Body of pancreas (tissue), 4 donors: ENCODE measurements at regions not wholly inside any gene's neighbourhood (a gene's known extent, or its start where the extent isn't known, plus 50 kb on each side); places are given as distances from the start of the nearest gene placed in this dataset.

ENCODE experiments used
- ATAC-seq: fragments of 150-250 bp; one replicate; pipeline ENCODE4 v1.9.1; 2016
- DNase-seq, 4 donors: peaks; one replicate each; pipeline ENCODE4 v3.0.0-alpha.2; 2019
- H3K27ac ChIP-seq, 4 donors: fragments of 200-600 bp; sonication (generic); 1 replicate in 3 of 4; 2 replicates in 1 of 4; pipeline versions ENCODE4 v1.5.1 to v1.6.1; 2016 to 2019; ENCODE audit warnings: mild to moderate bottlenecking in 1 of 4, mixed read lengths in 1 of 4, moderate library complexity in 1 of 4
- H3K27me3 ChIP-seq, 2 donors: fragments of 200-600 bp; sonication (generic); one replicate each; pipeline ENCODE4 v1.6.0; 2016; ENCODE audit warnings: mild to moderate bottlenecking in 1 of 2
- H3K36me3 ChIP-seq, 2 donors: fragments of 200-600 bp; sonication (generic); replicated peaks in 1 of 2; 2 replicates each; pipeline ENCODE4 v1.5.1; 2016; ENCODE audit warnings: low read depth in 2 of 2; ENCODE audit not compliant: insufficient read depth in 1 of 2
- H3K4me1 ChIP-seq: fragments of 200-600 bp; sonication (generic); one replicate; pipeline ENCODE4 v1.6.0; 2016
- H3K4me3 ChIP-seq, 2 donors: fragments of 200-600 bp; sonication (generic); 1 replicate in 1 of 2; 2 replicates in 1 of 2; pipeline ENCODE4 v1.5.1; 2016 to 2019
- H3K9me3 ChIP-seq, 3 donors: fragments of 200-600 bp; sonication (generic); 1 replicate in 2 of 3; 2 replicates in 1 of 3; pipeline ENCODE4 v1.5.1; 2016
- POLR2A ChIP-seq, 3 donors: fragments of 450-650 bp; IDR thresholded peaks; one replicate each; pipeline ENCODE4 v1.6.1; 2016; ENCODE audit warnings: antibody characterized with exemption in 3 of 3, mild to moderate bottlenecking in 2 of 3
- WGBS, 2 donors: methylation state at CpG; one replicate each; pipeline ENCODE4 v1.1.5; 2017; 5-methylcytosine and 5-hydroxymethylcytosine counted together
- intact Hi-C: fragments of 100-400 bp; cut with DNase I; formaldehyde crosslinking; loops from one replicate; pipeline ENCODE4 v1.15.1; 2023
- TF ChIP-seq, protein P1 (sequence below), 7 experiments: fragments of 450-650 bp in 4 of 7; fragments of 200-600 bp in 3 of 7; sonication (generic) in 3 of 7; IDR thresholded peaks; one replicate each; pipeline ENCODE4 v1.5.1; 2016 to 2019; ENCODE audit warnings: antibody characterized with exemption in 7 of 7

DNA sequence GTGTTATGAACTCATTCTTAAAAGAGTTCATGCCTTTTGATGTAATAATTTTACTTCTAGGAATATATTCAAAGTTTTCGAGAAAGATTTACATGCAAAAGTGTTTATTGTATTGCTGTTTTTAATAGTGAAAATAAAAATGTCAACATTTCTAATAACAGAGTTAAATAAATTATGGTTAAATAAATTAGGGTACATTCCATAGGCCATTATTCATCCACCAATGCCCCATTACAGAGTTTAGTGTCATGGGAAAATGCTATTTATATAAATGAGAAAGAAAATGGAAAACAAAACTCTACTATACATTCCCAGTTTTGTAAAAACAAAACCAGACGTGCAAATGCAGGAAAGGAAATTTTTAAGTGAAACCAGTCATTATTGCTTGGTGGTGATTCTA, 538.1 kb upstream of the TBL1XR1 start:
- no peaks in the 10 kb centered on the region for H3K36me3 ChIP-seq
- no peaks in the 10 kb centered on the region for H3K27me3 ChIP-seq
- ATAC-seq (no peak), DNase-seq (no peak)
- no peak overlapping the region for H3K4me3 ChIP-seq
- no peaks in the 10 kb centered on the region for H3K9me3 ChIP-seq
- TF ChIP-seq, protein P1, sequence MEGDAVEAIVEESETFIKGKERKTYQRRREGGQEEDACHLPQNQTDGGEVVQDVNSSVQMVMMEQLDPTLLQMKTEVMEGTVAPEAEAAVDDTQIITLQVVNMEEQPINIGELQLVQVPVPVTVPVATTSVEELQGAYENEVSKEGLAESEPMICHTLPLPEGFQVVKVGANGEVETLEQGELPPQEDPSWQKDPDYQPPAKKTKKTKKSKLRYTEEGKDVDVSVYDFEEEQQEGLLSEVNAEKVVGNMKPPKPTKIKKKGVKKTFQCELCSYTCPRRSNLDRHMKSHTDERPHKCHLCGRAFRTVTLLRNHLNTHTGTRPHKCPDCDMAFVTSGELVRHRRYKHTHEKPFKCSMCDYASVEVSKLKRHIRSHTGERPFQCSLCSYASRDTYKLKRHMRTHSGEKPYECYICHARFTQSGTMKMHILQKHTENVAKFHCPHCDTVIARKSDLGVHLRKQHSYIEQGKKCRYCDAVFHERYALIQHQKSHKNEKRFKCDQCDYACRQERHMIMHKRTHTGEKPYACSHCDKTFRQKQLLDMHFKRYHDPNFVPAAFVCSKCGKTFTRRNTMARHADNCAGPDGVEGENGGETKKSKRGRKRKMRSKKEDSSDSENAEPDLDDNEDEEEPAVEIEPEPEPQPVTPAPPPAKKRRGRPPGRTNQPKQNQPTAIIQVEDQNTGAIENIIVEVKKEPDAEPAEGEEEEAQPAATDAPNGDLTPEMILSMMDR (IDR thresholded peaks at IDR 0.05), result no peak
- TF ChIP-seq POLR2A (IDR thresholded peaks at IDR 0.05), result no peak
- 81 to 84% methylated on average over 2 of the region's 2 CpGs for WGBS, 2 donors
- no peak overlapping the region for H3K27ac ChIP-seq
- no peaks in the 10 kb centered on the region for H3K4me1 ChIP-seq
- intact Hi-C loops, result no loop called here

- no peaks in the 10 kb centered on the region for H3K36me3 ChIP-seq
- intact Hi-C loops, result no loop called here
- H3K9me3 ChIP-seq, result no peaks in the 10 kb centered on the region
- no peak overlapping the region for H3K4me3 ChIP-seq
- no peak overlapping the region for H3K27ac ChIP-seq
- TF ChIP-seq POLR2A (IDR thresholded peaks at IDR 0.05), result no peak
- TF ChIP-seq, protein P1 (IDR thresholded peaks at IDR 0.05), result no peak
- 87 to 94% methylated on average over 5 of the region's 5 CpGs for WGBS, 2 donors
- no peaks in the 10 kb centered on the region for H3K27me3 ChIP-seq
- DNase-seq (no peak), ATAC-seq (no peak)
- H3K4me1 ChIP-seq, result no peaks in the 10 kb centered on the region
Measured at GRCh38 chr3:177739461-177739860, 542.2 kb upstream of the TBL1XR1 start.

- Histone ChIP-seq H3K36me3 (no peaks in the 10 kb centered on the region), H3K27ac (no peak overlapping the region), H3K27me3 (no peaks in the 10 kb centered on the region), H3K4me1 (no peaks in the 10 kb centered on the region), H3K4me3 (no peak overlapping the region), H3K9me3 (no peaks in the 10 kb centered on the region)
- ATAC-seq (no peak), DNase-seq (no peak)
- TF ChIP-seq POLR2A (IDR thresholded peaks at IDR 0.05), result no peak
- TF ChIP-seq, protein P1 (IDR thresholded peaks at IDR 0.05), result no peak
- 61 to 82% methylated on average over 3 of the region's 3 CpGs for WGBS, 2 donors
- intact Hi-C loops, result no loop called here
Measured at GRCh38 chr3:177740254-177740653, 543.0 kb upstream of the TBL1XR1 start.

DNA sequence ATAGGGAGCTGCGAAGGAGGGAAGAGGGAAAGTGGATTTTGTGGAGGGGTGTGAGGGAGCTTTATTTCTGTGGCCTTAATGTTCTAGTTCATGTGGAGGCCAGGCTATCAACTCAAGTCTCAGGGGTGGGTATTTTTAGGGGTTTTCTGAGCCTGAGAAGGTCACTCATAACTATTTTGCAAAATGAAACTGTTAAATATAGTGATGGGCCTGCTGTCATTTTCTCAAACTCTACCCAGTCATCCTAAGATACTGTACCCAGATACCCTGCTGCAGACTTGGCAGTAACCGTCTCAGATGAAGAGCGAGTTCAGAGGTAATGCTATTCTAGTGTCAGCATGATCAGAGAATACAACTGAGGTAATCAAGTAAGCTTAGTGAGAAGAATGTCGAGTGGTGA, 545.0 kb upstream of the TBL1XR1 start:
- H3K27me3 ChIP-seq, result no peaks in the 10 kb centered on the region
- H3K4me3 ChIP-seq, result no peak overlapping the region
- no peak for TF ChIP-seq POLR2A (IDR thresholded peaks at IDR 0.05)
- TF ChIP-seq, protein P1 (IDR thresholded peaks at IDR 0.05), result no peak
- intact Hi-C loops, result no loop called here
- no peak overlapping the region for H3K27ac ChIP-seq
- DNase-seq (no peak), ATAC-seq (no peak)
- no peaks in the 10 kb centered on the region for H3K9me3 ChIP-seq
- no peaks in the 10 kb centered on the region for H3K36me3 ChIP-seq
- WGBS, 2 donors, result 82 to 83% methylated on average over 4 of the region's 4 CpGs
- no peaks in the 10 kb centered on the region for H3K4me1 ChIP-seq

DNA sequence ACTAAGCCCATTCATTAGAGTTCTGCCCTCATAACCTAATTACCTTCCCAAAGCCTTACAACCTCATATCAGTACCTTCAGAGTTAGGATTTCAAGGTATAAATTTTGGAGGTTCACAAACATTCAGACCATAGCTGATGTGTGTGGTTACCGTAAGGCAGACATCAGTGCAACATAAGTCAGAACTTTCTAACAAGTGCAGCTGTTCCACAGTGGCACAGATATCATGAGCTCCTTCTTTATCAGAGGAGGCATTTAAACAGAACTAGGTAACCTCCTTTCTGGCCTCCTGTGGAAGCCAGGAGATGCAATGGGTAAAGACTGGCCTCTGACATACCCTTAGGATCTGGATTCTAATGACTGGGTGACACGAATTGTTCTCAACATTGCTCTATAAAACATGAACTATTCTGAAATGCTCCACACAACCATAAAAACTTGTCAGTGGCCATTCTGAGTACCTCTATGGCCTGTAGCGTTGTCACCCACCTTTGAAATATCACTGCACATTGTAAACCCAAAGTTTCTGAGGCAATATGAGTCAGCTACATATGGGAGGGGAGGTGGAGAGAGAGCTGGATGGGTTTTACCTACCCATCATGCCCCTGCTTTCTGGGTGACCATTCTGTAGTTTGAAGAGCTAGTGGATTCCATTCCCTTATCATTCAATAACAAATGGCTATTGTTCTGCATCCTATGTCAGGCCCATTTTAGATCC, 546.0 kb upstream of the TBL1XR1 start:
- DNase-seq, result no peak
- TF ChIP-seq POLR2A (IDR thresholded peaks at IDR 0.05), result no peak
- TF ChIP-seq, protein P1 (IDR thresholded peaks at IDR 0.05), result no peak
- Histone ChIP-seq H3K4me3 (no peak overlapping the region), H3K4me1 (no peaks in the 10 kb centered on the region), H3K9me3 (no peaks in the 10 kb centered on the region), H3K27ac (no peak overlapping the region), H3K36me3 (no peaks in the 10 kb centered on the region), H3K27me3 (no peaks in the 10 kb centered on the region)
- no peak for ATAC-seq
- WGBS, 2 donors, result 52 to 70% methylated on average over 3 of the region's 3 CpGs
- intact Hi-C loops, result no loop called here
